Adrenal gland (tissue), 9 donors: ENCODE measurements at regions not wholly inside any gene's neighbourhood (a gene's known extent, or its start where the extent isn't known, plus 50 kb on each side); places are given as distances from the start of the nearest gene placed in this dataset.

ENCODE experiments used
- DNase-seq, 7 donors: peaks; one replicate each; pipeline ENCODE4 v3.0.0-alpha.2; 2019 to 2020
- H3K27ac ChIP-seq, 5 donors: fragments of 200-600 bp; sonication (generic) in 4 of 5; 1 replicate in 3 of 5; 2 replicates in 2 of 5; pipeline versions ENCODE4 v1.5.1 to v1.8.0; 2016 to 2020; ENCODE audit warnings: mild to moderate bottlenecking in 1 of 5
- H3K27me3 ChIP-seq: fragments of 200-600 bp; 2 replicates; pipeline ENCODE4 v1.8.0; 2021
- H3K36me3 ChIP-seq, 2 donors: fragments of 200-600 bp; replicated peaks in 1 of 2; 1 replicate in 1 of 2; 2 replicates in 1 of 2; pipeline versions ENCODE4 v1.5.1 to v1.8.0; 2018 to 2022
- H3K4me1 ChIP-seq, 2 donors: fragments of 200-600 bp; replicated peaks in 1 of 2; 1 replicate in 1 of 2; 2 replicates in 1 of 2; pipeline versions ENCODE4 v1.5.1 to v1.8.0; 2018 to 2021
- H3K4me3 ChIP-seq, 4 donors: fragments of 200-600 bp; sonication (generic) in 3 of 4; one replicate each; pipeline ENCODE4 v1.5.1; 2016 to 2018
- H3K9me3 ChIP-seq, 3 donors: fragments of 200-600 bp; sonication (generic) in 1 of 3; replicated peaks in 1 of 3; 1 replicate in 2 of 3; 2 replicates in 1 of 3; pipeline versions ENCODE4 v1.5.1 to v1.8.0; 2016 to 2021
- CTCF ChIP-seq, 6 experiments: fragments of 450-650 bp in 4 of 6; fragments of 200-600 bp in 2 of 6; sonication (generic) in 1 of 6; IDR thresholded peaks; 1 replicate in 5 of 6; 2 replicates in 1 of 6; pipeline versions ENCODE4 v1.5.1 to v1.8.0; 2016 to 2021; ENCODE audit warnings: antibody characterized with exemption in 6 of 6, mild to moderate bottlenecking in 2 of 6, moderate library complexity in 1 of 6
- POLR2A ChIP-seq, 2 donors: fragments of 450-650 bp; IDR thresholded peaks; one replicate each; pipeline ENCODE4 v1.6.1; 2017; ENCODE audit warnings: antibody characterized with exemption in 2 of 2, mild to moderate bottlenecking in 2 of 2, moderate library complexity in 1 of 2
- WGBS, 4 donors: extraction: QIAGEN DNeasy Blood & Tissue Kit in 2 of 4; methylation state at CpG; one replicate each; pipeline versions ENCODE4 v1.1.5 to v1.1.7; 2013 to 2017; 5-methylcytosine and 5-hydroxymethylcytosine counted together
- intact Hi-C, 2 donors: fragments of 100-400 bp; cut with DNase I; formaldehyde crosslinking; loops; one replicate each; pipeline versions ENCODE4 v1.14.1 to v1.15.0; 2022 to 2023
- donor health status: healthy with polysubstance abuse.
- donor health status: Bipolar disorder and iron deficiency.
- donor health status: DM: yes; HTN: yes; CAD: no.
- donor health status: DM: no; HTN: no; CAD: no.
- donor health status: DM: no; HTN: no; CAD: no.

GRCh38 chr5:24232929-24233498 is 411.8 kb downstream of the CDH10 start:
- WGBS, 4 donors, result 30 to 37% (median 32%) methylated on average over 4 of the region's 4 CpGs
- Histone ChIP-seq H3K9me3 (no peaks in the 10 kb centered on the region), H3K27me3 (no peaks in the 10 kb centered on the region), H3K4me3 (no peak overlapping the region), H3K36me3 (no peaks in the 10 kb centered on the region), H3K27ac (no peak overlapping the region), H3K4me1 (no peaks in the 10 kb centered on the region)
- TF ChIP-seq POLR2A (IDR thresholded peaks at IDR 0.05) (no peak), CTCF (IDR thresholded peaks at IDR 0.05) (peak in 2 of 6 experiments; percentile 8 to 18)
- intact Hi-C loops, result no loop called here
- DNase-seq, result no peak

GRCh38 chr5:24235946-24236345 is 408.8 kb downstream of the CDH10 start:
- Histone ChIP-seq H3K27me3 (no peaks in the 10 kb centered on the region), H3K36me3 (no peaks in the 10 kb centered on the region), H3K27ac (no peak overlapping the region), H3K4me3 (no peak overlapping the region), H3K4me1 (no peaks in the 10 kb centered on the region), H3K9me3 (no peaks in the 10 kb centered on the region)
- intact Hi-C loops, result no loop called here
- no peak for TF ChIP-seq POLR2A (IDR thresholded peaks at IDR 0.05)
- TF ChIP-seq CTCF (IDR thresholded peaks at IDR 0.05), result no peak
- no peak for DNase-seq
- 53 to 77% (median 58%) methylated on average over 2 of the region's 2 CpGs for WGBS, 4 donors

GRCh38 chr5:24245821-24246220 is 399.0 kb downstream of the CDH10 start:
- H3K36me3 ChIP-seq, result no peaks in the 10 kb centered on the region
- H3K9me3 ChIP-seq, result peaks cover 0 to 10% (median 0%) of the 10 kb centered on the region in 3 donors
- no peaks in the 10 kb centered on the region for H3K4me1 ChIP-seq
- DNase-seq, result no peak
- 72 to 94% (median 82%) methylated on average over 1 of the region's 1 CpG for WGBS, 4 donors
- H3K4me3 ChIP-seq, result no peak overlapping the region
- H3K27me3 ChIP-seq, result no peaks in the 10 kb centered on the region
- no peak for TF ChIP-seq CTCF (IDR thresholded peaks at IDR 0.05)
- no peak for TF ChIP-seq POLR2A (IDR thresholded peaks at IDR 0.05)
- H3K27ac ChIP-seq, result no peak overlapping the region
- intact Hi-C loops, result no loop called here

- H3K9me3 ChIP-seq, result no peaks in the 10 kb centered on the region
- no peak for TF ChIP-seq CTCF (IDR thresholded peaks at IDR 0.05)
- H3K27me3 ChIP-seq, result no peaks in the 10 kb centered on the region
- no peak overlapping the region for H3K27ac ChIP-seq
- 73 to 79% (median 78%) methylated on average over 5 of the region's 5 CpGs for WGBS, 4 donors
- H3K4me3 ChIP-seq, result no peak overlapping the region
- no peaks in the 10 kb centered on the region for H3K4me1 ChIP-seq
- intact Hi-C loops, result no loop called here
- DNase-seq, result no peak
- no peaks in the 10 kb centered on the region for H3K36me3 ChIP-seq
Measured at GRCh38 chr5:24264547-24264946, 380.2 kb downstream of the CDH10 start.
